Fibroblast of skin of scalp (primary cell): ENCODE measurements at regions not wholly inside any gene's neighbourhood (a gene's known extent, or its start where the extent isn't known, plus 50 kb on each side); places are given as distances from the start of the nearest gene placed in this dataset.
A peak's percentile ranks its signal among the peaks of the same experiment; 100 is the strongest.

ENCODE experiments used
- DNase-seq: peaks from one replicate; pipeline ENCODE4 v3.0.0-alpha.2; 2013

DNA sequence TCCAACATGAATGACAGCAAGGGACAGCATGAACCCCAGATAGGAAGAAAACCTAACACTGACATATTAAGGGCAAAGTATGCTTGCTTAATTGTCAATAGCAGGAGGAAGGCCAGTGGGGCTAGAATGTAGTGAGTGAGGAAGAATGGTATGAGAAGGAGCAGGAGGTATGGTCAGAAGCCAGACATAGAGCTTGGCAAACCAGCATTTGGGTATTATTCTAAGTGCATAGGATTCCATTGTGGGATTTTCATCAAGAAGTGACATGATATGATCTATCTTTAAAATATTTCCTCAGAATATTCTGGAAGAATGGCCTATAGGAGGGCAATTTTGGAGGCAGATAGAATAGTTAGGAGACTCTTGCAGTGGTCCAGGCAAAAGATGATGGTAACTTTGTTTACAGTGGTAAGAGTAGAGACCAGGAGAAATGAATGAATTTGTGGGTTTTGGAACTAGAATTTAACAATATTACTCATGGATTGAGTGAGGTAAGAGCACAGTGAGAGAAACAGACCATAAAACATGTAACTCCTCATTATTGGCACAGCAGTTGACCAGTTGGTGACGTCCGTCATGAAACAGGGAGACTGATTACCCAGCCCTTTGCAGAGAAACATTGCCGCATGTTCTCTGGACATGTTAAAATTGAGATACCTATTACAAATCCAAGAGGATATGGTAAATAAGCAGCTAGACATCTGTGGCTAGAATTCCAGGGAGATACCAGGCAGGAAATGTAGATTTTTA, 246.5 kb upstream of the HS3ST1 start:
- no peak for DNase-seq

DNA sequence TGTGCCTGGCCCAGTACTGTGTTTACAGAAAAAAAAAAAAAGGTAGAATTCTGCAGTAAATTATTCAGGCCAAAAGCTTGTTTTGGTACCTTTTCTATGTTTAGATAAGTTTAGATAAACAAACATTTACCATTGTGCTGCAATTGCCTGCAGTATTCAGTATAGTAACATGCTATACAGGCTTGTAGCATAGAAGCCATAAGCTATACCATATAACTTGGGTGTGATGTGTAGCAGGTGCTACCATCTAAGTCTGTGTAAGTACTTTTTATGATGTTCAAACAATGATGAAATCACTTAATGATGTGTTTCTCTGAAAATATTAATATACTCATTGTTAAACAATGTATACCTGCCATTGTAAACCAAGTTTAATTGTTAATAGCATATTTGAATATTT, 241.6 kb upstream of the HS3ST1 start:
- DNase-seq = no peak

DNA sequence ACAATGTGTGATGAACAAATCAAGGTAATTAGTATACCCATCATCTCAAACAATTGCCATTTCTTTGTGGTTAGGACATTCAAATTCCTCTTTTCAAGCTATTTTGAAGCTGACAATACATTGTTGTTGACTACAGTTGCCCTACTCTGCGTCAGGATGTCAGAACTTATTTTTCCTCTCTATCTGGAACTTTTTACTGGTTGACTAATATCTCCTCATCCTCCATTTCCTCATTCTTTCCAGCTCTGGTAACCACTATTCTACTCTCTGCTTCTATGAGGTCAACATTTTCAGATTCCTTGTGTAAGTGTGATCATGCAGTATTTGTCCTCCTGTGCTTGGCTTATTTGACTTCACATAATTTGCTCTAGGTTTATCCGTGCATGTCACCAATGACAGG, 240.5 kb upstream of the HS3ST1 start:
- no peak for DNase-seq

DNA sequence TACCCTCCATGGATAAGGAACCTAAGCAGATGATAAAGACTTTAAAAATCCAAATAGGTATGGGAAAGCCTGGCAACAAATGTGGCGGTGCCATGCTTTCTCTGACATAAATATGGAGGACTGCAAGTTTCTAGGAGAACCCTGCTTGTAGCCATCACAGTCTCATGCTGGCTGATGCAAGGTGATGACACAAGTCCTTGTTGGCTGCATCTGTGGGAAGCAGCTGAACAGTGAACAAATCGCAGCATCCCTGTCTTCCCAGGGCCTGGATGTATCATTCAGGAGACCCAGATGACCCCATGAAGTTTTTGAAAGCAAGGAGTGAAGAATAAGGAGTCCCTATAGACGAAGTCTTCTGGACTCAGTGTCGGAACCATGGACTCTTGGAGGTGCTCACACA, 234.4 kb upstream of the HS3ST1 start:
- peak; percentile 1 for DNase-seq

DNA sequence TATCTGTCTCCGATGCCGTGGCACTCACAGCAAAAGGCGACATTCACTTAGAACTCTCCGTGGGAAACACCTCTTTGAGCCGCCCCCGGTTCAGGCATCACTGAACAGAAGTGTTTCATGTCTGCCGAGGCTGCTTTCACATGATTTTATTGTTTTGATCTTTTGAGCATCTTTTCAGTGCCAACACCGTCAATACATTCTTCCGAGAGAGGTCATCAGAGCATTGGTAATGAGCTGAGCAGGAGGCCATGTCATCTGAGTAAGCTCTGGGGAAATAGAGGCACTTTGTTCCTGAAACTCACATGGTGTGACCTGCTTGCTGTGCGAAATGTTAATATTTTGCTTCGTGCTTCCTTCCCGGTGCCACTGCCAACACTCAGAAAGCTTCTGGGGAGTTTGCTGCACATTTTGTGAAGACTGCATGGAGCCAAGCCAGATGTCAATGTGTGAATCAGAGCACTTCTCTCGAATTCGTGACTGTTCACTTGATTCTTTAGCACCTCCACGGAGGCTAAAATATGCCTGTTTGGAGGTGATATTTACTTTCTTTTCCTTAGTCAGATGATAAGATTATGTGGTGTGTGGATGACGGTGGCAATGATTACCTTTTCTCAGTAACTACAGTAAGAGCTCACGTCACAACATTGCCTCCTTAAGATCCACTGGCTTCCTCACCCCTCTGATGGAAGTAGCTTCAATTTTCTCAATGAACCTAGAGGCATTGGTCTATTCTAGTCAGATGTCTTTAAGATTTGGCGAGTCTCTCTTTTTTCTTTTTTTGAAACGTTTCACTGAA, 222.3 kb upstream of the HS3ST1 start:
- DNase-seq = no peak

DNA sequence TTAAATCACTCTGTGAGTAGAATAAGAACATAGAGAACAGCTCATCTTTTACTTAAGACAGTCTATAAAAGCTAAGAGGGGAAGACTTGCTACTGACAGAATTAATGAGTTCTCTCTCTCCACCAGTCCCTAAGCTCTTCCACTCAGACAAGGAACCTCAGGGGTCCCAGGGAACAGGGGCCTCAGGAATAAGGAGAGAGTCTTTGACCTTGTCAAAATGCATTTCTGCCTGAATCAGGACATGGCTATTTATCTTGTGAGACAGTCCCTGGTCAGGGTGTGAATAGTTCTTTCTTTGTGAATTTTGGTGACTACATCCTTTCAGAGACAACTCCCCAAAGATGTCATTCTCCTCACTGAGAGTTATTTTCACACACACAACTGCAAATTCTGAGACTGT, 218.7 kb upstream of the HS3ST1 start:
- no peak for DNase-seq

DNA sequence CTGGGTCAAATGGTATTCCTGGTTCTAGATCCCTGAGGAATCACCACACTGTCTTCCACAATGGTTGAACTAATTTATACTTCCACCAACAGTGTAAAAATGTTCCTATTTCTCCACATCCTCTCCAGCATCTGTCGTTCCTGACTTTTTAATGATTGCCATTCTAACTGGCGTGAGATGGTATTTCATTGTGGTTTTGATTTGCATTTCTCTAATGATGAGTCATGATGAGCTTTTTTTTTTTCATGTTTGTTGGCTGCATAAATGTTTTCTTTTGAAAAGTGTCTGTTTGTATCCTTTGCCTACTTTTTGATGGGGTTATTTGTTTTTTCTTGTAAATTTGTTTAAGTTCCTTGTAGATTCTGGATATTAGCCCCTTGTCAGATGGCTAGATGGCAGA, 214.4 kb upstream of the HS3ST1 start:
- peak; percentile 22 for DNase-seq

DNA sequence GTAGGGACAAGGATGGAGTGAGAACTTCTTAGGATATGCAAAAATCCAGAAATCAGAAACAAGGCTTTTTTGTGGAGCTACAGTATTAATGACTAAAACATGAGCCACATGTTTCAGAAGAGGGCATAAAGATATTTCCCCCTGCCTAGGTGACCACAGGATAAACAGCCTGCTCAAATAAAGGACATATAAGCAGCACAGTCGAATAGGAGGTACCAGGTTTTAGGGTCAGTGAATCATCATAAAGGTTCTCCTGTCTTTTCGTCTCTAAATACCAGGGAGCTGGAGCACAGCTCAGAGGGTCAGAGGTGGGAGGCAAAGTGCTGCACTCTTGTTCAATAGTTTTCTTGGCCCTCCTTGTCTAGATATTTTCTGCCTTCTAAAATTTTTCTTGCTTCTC, 211.9 kb upstream of the HS3ST1 start:
- DNase-seq = no peak

DNA sequence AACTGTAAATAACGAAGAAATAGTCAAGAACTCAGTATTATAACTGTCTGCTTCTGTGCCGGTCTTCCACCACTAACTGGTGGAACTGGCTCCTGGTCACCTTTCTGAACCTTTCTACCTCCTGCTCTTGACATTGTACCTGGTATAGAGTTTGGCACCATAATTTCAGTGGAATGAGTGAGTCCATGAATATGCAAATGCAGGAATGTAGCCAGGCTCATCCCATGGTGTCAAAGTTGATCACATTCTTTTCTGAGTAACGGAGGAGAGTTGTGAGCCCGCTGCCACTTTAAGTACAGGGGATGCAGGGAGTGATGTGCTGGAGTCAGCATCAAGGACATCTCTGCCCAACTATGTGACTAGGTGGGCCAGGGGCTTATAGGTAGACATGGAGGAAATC, 207.9 kb upstream of the HS3ST1 start:
- DNase-seq = no peak

DNA sequence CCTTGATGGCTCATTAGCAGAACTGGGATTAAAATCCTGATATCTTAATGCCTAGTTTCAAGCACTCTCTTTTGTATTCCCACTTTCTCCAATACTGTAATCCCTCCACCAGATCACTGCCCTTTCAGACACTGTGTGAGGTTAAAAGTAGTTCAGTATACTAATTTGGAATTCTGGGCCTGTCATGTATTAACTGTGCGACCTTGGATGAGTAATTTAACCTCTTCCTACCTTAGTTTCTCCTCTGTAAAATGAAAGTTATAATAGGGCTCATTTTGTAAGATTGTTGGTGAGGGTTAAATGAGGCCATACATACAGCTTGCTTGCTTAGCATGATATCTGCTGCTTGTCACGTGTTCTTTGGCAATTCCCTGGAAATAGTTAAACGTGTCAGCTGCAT, 207.3 kb upstream of the HS3ST1 start:
- no peak for DNase-seq

DNA sequence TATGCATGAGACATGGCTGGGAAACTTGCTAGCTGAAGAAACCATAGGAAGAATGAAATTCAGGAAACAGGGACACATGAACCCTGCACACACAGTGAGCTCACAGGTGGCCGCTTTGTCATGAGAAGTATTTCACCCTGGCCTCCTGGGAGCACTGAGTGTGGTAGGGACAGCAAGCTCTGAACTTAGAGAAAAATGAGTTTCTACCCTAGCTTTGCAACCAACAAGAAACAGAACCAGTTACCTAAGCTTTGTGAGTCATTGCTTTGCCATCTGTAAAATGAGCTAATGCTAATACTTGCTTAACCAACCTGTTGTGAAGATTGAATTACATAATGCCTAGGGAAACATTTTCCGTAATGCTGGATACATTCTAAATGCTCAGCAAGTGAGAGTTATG, 206.6 kb upstream of the HS3ST1 start:
- peak; percentile 27 for DNase-seq

DNA sequence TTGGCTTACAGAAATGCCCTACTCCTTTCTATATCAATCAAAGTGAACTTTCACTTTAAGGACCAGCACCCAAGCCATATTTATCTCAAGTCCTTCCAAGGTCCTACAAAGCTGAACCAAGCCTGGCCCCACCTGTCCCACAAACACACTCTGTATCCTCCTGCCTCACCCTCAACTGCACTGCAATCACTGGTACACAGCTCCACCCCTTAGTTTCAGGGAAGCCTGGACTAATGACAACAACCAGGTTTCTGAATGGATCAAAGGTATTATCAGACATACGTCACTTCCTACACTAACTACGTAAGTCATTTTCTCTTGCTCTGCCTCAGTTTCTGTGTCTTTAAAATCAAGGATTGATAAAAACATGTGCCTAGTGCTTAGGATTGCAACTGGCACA, 205.6 kb upstream of the HS3ST1 start:
- DNase-seq = no peak

DNA sequence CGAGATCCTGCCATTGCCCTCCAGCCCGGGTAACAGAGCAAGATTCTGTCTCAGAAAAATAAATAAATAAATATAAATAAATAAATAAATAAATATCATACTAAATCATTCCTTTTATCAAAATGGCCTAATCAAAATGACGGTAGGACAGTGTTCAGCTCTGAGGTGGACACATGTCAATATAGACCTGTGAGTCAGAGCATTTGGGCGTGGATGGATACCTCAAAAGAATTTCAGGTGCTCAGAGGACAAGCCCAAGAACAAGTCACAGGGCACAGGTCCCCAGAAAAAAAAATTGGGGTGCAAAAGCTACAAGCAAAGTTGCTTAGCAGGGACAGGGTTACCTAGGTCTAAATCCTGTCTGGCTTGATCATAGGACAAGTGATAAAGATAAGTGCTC, 204.7 kb upstream of the HS3ST1 start:
- no peak for DNase-seq

DNA sequence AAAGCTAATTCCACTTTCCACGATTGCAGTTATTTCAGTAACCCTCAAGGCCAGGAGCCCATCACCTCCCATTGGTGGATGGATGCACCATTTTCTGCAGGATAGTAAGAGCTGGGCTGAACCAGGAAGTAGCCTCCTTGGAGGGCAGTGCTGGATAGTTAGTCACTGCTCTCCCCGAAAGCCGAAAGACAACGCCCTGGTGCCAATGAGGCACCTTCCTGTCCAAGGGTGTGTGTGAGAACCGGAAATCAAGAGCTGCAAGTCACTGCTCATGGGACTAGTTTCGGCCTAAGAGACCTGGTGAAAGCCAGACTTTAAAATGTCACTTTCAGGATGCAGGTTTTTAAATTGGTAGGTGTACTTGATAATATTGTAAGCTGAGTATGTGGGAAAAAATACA, 203.8 kb upstream of the HS3ST1 start:
- no peak for DNase-seq

DNA sequence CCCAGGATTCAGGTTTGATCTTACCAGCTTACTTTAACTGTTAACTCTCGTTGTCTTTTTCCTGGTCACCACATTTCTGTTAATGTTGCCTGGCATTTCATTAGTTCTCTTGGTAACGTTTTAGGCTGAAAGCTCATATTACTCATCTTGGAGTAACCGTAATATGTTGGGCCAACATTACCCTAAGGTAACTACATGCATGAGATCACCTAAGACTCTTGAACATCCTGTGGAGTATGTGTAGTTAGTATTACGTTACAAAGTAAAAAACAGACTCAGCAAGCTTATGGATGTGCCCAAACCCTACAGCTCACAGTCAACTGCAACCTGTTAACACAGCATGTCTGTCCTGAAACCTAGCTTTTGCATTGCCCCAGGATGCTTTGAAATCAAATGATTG, 203.3 kb upstream of the HS3ST1 start:
- no peak for DNase-seq

DNA sequence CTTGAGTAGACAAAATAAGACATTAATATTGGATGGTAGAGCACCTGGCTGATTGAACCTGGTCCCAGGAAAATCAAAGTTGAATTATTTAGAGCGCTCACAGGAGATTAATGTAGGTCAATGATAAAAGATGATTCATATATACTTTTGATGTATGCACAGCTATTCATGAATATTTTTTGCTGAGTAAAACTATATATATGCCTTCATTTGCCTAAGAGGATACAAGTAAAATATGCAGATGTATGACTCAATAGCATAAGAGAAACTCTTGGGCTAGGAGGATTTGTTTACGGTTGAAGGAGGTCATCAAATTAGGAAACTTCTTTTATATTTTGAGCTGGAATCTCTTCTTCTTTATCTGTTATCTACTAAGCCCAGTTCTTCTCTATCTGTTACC, 202.7 kb upstream of the HS3ST1 start:
- DNase-seq = no peak

DNA sequence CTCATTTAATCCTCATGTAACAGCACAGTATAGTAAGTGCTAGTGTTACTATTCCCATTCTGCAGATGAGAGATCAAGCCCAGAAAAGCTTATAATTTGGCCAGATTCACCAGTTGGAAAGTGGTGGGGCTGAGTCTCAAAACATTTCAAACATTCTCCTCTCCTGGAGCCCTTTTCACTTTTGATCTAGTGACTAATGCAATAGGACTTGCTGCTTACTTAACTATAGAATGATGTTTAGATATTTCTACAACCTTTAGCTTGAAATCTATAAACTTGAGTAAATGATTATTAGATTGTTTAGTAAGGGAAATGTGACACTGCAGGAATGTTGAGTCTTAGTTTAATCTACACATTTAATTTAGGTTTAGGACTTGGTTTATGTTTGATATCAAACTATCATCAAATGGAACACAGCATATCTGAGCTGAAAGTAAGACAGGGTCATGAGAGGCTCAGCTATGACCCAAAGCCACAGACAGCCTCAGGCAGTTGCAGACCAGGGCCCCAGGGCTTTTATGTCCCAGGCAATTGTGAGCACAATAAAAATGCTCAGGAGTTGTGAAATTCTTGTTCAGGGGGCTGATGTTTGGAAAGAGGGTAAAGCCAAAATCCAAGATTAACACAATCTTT, 199.5 kb upstream of the HS3ST1 start:
- peak; percentile 8 for DNase-seq

DNA sequence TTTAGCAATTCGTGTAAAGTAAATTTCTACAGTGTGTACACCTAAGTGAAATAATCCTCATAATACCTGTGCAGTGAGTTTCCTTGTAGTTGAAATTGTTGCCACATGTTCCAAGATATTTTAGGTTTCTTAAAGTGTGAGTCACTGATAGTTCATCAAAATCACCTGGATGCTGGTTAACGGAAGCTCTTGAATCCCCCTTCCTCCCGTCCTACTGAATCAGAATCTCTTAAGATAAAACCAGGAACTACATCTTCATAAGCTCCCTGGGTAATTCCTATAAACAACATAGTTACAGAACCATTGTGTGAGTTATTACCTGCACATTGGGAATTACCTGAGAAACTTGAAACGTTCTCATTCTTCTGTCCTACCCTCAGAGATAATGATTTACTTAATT, 197.4 kb upstream of the HS3ST1 start:
- no peak for DNase-seq

DNA sequence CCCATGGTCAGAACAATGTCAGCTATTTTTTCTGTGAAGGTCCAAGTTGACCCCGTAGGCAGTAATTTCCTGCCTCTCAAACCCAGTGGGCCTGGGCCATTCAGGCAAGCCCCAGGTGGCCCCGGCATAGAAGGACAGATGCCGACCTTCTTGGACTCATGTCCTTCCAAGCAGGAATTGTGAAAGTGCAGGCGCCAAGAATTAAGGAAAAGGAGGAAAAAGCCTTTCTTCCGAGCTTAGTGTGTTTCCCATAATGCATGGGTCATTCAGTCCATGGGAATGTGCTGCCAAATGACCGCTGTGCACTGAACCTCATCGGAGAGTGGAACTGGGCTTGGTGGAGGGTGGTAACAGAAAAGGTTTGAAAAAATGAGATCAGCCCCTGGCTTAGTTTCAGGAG, 196.5 kb upstream of the HS3ST1 start:
- no peak for DNase-seq

DNA sequence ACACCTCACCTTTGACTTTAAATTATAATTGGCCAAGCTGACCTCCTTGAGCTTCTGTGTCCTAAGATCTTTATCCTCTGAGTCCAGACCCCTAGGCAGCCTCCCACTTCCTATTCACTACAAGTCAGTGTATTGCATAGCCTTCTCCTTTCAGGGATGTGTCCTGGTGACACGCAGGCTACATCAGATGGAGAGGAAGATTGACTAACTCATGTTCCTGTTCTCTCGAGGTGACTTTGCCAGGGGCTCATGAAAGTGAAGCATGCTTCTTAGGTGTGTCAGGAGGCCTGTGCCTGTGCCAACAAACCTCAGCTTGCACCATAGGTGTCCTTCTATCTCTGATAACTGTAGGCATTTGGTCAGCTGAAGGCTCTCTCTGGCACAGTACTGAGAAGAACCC, 195.7 kb upstream of the HS3ST1 start:
- no peak for DNase-seq

DNA sequence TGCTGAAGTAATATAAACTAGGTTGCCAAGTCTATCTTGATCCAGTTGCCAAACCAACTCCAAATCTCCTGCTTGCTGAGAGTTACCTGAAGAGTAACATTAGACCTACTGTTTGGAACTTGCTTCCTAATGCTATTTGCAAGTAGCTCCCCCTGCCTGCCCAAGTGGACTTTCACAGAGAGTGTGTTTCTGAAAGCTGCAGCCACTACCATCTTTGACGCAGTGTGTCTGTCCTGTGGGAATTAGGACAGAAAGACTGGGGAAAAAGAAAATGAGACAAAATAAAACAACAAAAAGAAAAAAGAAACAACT, 195.0 kb upstream of the HS3ST1 start:
- no peak for DNase-seq

DNA sequence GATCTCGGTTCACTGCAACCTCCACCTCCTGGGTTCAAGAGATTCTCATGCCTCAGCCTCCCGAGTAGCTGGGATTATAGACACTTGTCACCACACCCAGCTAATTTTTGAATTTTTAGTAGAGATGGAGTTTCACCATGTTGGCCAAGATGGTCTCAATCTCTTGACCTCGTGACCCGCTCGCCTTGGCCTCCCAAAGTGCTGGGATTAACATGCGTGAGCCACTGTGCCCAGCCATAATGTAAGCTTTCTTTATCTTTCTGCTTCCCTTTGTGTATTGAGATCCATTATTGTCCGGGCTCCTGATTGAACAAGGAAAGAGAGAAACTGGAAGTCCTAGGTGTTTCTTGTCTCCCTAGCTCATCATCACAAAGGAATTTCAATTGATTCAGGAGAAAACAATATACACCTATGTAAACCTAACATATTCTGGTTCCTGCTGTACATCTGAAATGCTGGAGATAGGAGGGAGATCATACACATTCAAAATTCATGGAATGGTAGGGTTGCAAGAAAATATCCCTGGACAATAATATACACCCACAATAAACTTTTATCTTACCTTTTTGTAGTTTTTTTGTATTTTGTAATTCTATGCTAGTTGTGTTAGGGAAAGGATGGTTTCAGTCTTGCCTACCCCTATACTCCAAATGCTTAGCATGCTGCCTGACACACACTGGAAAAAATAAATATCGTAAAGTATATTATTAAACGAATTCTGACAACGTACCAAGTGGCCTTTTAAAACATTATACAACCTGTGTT, 194.4 kb upstream of the HS3ST1 start:
- no peak for DNase-seq

DNA sequence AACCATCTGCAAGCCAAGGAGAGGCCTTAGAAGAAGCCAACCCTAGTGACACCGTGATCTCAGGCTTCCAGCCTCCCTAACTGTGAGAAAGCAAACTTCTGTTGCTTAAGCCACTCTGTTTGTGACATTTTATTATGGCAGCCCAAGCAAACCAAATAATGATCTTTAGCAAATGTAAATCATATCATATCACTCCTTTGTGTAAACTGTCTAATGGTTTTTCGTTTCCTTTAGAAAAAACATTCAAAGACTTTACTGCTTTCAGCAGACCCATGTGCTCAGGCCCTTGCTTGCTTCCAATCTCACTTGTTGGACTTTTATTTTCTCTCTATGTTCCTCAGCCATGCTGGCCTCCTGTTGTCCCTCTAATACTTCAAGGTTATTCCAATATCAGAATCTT, 192.2 kb upstream of the HS3ST1 start:
- no peak for DNase-seq
